D721Med (cell line): ENCODE measurements at regions not wholly inside any gene's neighbourhood (a gene's known extent, or its start where the extent isn't known, plus 50 kb on each side); places are given as distances from the start of the nearest gene placed in this dataset.

Experiments
- DNase-seq: peaks from one replicate; pipeline ENCODE4 v3.0.0; 2011; ENCODE audit warnings: low spot score; ENCODE audit not compliant: insufficient read length
- FAIRE-seq: peaks from 2 replicates; lab custom pipeline; 2011; peaks lifted over from hg19 to GRCh38; lab: Jason Lieb, UNC
- TF ChIP-seq, protein P1 (sequence below): IDR thresholded peaks from 2 replicates; pipeline ENCODE4 v1.5.1; 2012; ENCODE audit warnings: mild to moderate bottlenecking, control low read depth; ENCODE audit not compliant: insufficient read depth; ENCODE audit errors: missing control alignments

GRCh38 chr10:43006490-43006889 is 70.4 kb upstream of the RET start:
- TF ChIP-seq, protein P1, sequence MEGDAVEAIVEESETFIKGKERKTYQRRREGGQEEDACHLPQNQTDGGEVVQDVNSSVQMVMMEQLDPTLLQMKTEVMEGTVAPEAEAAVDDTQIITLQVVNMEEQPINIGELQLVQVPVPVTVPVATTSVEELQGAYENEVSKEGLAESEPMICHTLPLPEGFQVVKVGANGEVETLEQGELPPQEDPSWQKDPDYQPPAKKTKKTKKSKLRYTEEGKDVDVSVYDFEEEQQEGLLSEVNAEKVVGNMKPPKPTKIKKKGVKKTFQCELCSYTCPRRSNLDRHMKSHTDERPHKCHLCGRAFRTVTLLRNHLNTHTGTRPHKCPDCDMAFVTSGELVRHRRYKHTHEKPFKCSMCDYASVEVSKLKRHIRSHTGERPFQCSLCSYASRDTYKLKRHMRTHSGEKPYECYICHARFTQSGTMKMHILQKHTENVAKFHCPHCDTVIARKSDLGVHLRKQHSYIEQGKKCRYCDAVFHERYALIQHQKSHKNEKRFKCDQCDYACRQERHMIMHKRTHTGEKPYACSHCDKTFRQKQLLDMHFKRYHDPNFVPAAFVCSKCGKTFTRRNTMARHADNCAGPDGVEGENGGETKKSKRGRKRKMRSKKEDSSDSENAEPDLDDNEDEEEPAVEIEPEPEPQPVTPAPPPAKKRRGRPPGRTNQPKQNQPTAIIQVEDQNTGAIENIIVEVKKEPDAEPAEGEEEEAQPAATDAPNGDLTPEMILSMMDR = no peak
- no peak for FAIRE-seq
- no peak for DNase-seq

- FAIRE-seq (no peak), DNase-seq (no peak)
- TF ChIP-seq, protein P1 = no peak
Observed at GRCh38 chr10:43012578-43012977, 64.3 kb upstream of the RET start.

- TF ChIP-seq, protein P1 = no peak
- FAIRE-seq = no peak
Observed at GRCh38 chr10:43013065-43013464, 63.8 kb upstream of the RET start.

GRCh38 chr10:43024524-43024923 is 52.3 kb upstream of the RET start:
- FAIRE-seq (no peak), DNase-seq (no peak)
- TF ChIP-seq, protein P1 = no peak

More at GRCh38 chr10:43013065-43013464, 63.8 kb upstream of the RET start:
- no peak for DNase-seq

DNA sequence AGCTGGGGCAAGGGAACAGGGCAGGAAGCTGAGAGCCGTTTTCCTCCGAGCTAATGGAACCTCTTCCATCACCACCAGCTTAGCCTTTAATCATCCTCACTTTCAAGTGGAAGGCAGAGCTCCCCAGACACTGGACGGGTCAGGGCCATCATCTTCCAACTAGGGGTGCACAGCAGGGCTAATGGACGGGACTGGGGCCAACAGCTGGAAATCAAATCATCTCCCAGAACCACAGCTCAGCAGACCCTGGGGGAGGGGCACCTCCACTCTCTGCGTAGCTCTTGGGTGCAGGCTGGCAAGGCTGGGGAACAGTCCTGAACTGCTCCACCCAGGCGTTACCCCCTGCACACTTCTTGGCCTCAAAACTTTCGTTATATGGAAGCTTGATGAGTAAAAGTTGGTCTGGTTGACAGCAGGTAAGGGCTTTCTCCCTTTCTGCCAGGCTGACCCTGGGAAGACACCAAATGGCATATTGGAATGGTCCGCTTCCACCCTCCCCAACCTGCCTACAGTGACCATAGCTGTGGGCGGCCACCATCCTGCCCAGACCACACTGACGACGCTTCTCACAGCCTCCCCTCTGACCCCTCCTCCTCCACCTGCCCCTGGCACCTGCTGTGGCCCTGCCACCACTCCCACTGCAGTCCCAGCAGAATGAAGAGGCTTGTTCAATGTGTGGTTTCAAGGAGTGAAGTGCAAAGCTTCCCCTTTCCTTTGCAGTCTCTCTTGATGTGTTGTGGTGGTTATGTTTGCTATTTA is 51.7 kb upstream of the RET start:
- no peak for FAIRE-seq

DNA sequence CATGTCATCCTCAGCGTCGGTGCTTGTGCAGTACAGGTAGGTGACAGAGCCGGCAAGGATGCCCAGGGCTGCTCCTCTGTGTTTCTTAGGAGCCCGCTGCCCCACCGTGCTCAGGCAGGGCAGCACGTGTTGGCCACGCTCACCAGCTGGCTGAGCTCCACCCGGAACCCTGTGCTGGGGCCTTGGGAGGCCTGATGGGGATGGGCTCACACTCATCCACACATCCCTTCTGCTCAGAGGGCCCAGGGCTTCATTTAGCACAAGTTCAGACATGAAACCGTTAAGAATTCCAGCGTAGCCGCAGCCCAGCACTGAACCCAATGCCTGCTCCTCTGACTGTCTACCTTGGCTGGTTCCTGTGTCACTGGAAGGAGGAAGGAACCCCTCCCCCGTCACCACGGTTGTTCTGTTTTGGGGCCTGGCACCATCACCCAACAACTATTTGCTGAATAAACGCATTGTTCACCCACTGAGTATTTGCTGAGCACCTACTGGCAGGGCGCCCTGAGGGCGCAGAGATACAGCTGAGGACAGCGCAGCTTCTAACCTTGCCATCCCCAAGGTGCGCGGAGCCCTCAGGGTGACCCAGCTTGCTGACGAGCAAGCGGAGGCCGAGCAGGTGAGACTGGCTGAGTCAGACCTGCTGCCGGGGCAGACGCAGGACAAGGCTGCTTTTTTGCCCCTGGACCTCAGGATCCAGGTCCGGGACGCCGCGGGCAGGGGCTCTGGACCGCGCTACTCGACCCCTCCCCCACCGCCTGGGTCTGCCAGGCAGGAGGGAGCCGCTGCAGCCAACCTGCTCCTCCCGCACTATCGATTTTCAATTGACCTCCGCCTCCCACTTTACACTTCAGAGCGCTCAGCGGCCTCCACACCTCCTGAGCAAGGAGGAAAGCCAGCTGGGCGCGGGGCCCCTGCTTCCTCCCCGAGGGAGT is 50.6 kb upstream of the RET start:
- no peak for FAIRE-seq
- DNase-seq = no peak
- TF ChIP-seq, protein P1 = no peak

More for the DNA sequence above, 51.7 kb upstream of the RET start:
- TF ChIP-seq, protein P1 = no peak
- no peak for DNase-seq
